Right lobe of liver (tissue), 4 donors: ENCODE measurements at regions not wholly inside any gene's neighbourhood (a gene's known extent, or its start where the extent isn't known, plus 50 kb on each side); places are given as distances from the start of the nearest gene placed in this dataset.

ENCODE experiments used
- CTCF ChIP-seq, 4 donors: fragments of 200-600 bp in 3 of 4; fragments of 450-650 bp in 1 of 4; IDR thresholded peaks; one replicate each; pipeline versions ENCODE4 v1.5.1 to v1.8.0; 2016 to 2022; ENCODE audit warnings: antibody characterized with exemption in 4 of 4, mild to moderate bottlenecking in 2 of 4
- POLR2A ChIP-seq: fragments of 450-650 bp; IDR thresholded peaks from one replicate; pipeline ENCODE4 v1.6.1; 2017; ENCODE audit warnings: antibody characterized with exemption, mild to moderate bottlenecking
- donor health status: DM: no; HTN: no; CAD: no.
- donor health status: DM: no; HTN: no; CAD: no.
- donor health status: DM: no; HTN: yes; CAD: no.

GRCh38 chr21:15627823-15628222 lies 102.0 kb upstream of the USP25 start:
- TF ChIP-seq CTCF (IDR thresholded peaks at IDR 0.05) (no peak), POLR2A (no peak)
